Putamen (tissue), 1 donor: ENCODE measurements at regions not wholly inside any gene's neighbourhood (a gene's known extent, or its start where the extent isn't known, plus 50 kb on each side); places are given as distances from the start of the nearest gene placed in this dataset.

Source experiments
- DNase-seq: peaks from one replicate; pipeline ENCODE4 v3.0.0-alpha.2; 2016; ENCODE audit warnings: low spot score

- DNase-seq, result no peak
Measured at GRCh38 chr17:65444049-65444448, 117.4 kb downstream of the AXIN2 start.

GRCh38 chr17:65442691-65443090 lies 118.8 kb downstream of the AXIN2 start:
- no peak for DNase-seq

DNA sequence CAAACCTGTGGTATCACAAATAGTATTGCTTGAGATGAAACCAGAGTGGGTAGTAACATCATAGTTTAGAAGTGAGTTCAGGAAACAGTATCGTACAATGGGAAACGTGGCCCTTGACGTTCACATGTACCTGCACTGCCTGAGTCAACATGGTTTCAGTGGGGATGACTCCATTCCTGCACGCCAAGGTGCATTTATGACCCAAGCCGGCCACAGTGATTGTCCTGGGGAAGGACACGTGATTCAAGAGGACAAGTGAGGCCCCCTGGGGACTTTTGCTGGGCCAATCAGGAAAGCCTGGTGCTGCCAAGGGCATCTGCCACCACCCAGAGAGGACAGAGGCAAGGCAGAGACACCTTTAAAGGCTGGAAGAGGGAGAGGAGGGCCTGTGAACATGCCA lies 119.2 kb downstream of the AXIN2 start:
- no peak for DNase-seq

DNA sequence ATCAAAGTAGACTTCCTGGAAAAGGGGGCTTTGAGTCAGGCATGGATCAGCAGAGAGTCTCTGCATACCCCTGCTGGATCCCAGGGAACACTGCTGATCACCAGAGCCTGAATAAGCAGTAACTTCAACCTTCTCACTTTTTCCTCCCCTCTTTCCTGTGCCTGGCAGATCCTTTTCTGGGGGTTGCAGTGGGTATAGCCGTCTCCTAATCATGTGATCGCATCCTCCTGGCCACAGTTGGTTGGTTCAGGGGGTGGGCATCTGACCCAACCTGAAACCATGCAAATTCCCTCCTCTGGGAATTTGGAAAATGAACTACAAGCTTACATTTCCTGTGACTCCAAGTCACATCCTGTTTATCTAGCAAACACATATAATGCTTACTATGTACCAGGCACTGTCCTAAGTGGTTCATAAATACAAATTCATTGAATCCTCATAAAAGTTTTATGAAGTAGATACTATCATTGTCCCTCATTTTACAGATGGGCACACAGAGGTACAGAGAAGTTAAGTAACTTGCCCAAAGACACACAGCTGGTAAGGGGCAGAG lies 120.3 kb downstream of the AXIN2 start:
- no peak for DNase-seq

DNA sequence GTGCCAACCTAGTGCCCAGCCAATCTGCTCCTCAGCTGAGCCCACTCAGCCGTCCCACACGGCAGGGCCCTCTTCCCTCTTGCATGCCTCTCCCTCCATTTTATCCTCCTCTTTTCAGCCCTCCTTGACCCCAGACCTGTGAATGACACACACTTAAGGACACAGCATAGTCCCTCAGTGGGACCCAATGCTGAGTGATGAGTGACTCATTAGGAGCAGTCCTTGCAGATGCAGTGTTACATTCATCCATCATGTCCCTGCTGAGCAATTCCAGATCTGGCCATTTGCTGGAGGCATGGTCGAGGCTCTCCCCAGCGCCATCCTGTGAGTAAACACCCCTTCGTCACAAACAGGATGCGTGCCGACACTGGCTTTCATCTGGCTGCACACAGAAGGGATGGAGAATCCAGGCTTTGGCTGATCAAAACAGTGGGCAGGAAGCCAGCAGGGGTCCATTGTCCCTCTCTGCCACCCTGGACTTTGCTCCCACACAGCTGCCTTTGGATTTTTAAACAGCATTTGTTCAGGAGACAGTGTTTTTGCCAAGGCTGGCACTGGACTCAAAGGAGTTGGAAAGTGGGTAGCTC lies 122.6 kb downstream of the AXIN2 start:
- no peak for DNase-seq

DNA sequence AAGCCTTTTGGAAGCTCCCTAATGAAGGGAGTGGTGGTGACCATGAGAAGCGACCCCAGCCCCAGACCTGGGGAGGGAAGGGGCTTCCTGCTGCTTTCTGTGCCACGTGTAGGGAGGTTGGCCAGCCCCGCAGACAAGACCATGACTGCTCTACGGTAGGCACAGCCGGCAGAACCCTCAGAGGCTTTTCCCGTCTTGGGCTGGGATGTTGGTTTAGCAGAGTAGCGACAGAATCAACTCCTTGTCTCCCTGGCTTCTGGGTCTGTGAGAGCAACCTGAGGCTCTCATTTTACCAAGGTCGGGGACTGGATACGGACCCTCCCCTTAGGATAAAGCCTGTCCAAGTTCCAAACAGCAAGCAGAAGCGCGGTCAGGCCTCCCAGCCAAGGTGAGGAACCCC lies 123.3 kb downstream of the AXIN2 start:
- DNase-seq, result no peak

GRCh38 chr17:65436871-65437270 lies 124.6 kb downstream of the AXIN2 start:
- no peak for DNase-seq

GRCh38 chr17:65434878-65435277 lies 126.6 kb downstream of the AXIN2 start:
- no peak for DNase-seq

- DNase-seq, result no peak
Measured at GRCh38 chr17:65434251-65434650, 127.2 kb downstream of the AXIN2 start.

GRCh38 chr17:65433592-65433991 lies 127.9 kb downstream of the AXIN2 start:
- no peak for DNase-seq

GRCh38 chr17:65433157-65433556 lies 128.3 kb downstream of the AXIN2 start:
- DNase-seq, result no peak

- no peak for DNase-seq
Measured at GRCh38 chr17:65431116-65431515, 130.3 kb downstream of the AXIN2 start.

DNA sequence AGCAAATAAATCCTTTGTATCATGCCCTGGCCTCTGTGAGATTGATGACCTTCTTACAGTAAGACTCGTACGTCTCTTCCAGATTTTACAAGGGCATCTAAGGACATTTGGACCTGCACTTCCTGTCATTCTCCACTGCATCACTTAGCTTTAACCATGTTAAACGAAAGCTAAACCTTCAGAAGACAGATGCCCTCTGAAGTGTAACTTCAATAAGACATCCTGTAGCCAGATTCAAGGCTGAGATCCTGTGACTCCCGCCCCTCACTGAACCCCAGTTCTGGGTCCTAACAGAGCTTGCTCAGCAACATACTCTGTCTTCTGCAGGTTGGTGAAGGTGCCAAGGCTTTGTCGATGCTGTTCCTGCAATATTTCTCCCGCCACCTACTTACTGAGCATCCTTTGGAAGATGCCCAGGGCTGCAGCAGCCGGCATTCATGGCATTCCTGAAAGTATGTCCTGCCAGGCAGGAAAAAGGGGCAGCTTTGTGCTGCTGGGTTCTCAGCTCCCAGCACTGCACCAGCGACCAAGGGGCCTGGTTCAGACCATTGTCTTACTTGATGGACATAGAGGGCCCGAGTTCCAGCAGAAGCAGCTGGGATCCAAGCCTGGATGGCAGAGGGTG lies 131.1 kb downstream of the AXIN2 start:
- DNase-seq, result no peak

GRCh38 chr17:65423346-65424140 lies 137.9 kb downstream of the AXIN2 start:
- no peak for DNase-seq

GRCh38 chr17:65418622-65419021 lies 142.8 kb downstream of the AXIN2 start:
- DNase-seq, result no peak

DNA sequence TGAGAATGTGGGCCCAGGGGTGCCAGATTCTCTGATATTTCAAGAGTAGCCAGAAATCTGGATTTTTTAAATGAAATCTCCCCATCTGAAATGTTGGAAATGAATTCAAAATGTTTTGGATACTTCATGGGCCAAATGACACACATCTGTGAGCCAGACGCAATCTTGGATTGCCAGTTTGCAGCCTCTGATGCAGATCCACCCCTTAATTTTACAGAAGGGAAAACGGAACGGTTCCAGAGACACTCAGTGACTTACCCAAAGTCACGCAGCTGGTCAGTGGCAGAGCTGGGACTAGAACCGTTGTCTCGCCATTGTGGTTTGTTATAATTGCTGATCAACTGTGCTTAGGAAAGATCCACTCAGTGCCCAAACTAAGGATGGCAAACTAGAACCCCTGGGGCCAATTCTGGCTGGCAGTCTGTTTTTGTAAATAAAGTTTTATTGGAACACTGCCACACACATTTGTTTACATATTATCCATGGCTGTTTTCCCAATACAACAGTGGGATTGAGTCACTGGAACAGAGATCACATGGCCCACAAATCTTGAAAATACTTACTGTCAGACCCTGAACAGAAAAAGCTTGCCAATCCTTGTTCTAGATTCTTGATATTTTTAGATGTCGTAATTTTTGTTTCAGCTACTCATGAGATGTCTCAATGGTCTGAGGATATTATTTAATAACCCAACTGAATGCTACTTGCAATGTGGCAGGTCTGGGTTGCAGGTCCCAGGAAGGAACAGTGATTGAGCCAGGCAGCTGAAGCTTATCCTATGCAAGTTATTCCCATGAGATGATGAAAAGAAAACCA lies 143.8 kb downstream of the AXIN2 start:
- DNase-seq, result no peak

DNA sequence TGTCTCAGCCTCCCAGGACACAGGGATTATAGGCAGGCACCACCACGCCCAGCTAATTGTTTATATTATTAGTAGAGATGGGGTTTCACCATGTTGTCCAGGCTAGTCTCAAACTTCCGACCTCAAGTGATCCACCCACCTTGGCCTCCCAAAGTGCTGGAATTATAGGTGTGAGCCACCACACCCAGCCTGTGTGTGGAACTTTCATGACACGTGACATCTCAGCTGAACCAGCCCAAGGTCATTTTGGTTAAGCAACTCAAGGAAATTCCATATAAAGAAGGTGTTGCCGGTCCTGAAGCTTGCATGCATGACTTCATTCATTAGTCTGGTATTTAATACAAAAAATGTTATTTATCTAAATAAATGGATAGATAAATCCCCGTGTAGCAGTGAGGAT lies 145.5 kb downstream of the AXIN2 start:
- DNase-seq, result no peak

GRCh38 chr17:65413390-65413789 lies 148.1 kb downstream of the AXIN2 start:
- no peak for DNase-seq

- no peak for DNase-seq
Measured at GRCh38 chr17:65409381-65409780, 152.1 kb downstream of the AXIN2 start.

- DNase-seq, result no peak
Measured at GRCh38 chr17:65408050-65408449, 153.4 kb downstream of the AXIN2 start.

- no peak for DNase-seq
Measured at GRCh38 chr17:65407017-65407416, 154.4 kb downstream of the AXIN2 start.

DNA sequence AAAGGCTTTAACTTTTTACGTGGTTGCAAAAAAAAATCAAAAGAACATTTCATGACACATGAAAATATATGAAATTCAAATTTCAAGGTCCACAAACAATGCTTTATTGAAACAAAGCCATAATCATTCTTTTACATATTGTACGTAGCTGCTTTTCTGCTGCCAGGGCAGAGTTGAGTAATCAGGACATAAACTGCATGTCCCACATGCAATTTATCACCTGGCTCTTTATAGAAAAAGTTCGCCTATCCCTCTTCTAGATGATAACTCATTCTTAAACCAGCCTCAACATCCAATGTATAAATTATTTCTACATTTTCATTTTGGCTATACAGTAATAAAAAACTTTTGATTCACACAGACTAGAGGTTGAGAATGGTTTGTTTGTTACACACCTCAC lies 154.9 kb downstream of the AXIN2 start:
- DNase-seq, result no peak
